T1000 (cell line): ENCODE measurements at regions not wholly inside any gene's neighbourhood (a gene's known extent, or its start where the extent isn't known, plus 50 kb on each side); places are given as distances from the start of the nearest gene placed in this dataset.
"Not testable (repeated sequence)": the region's sequence is repeated elsewhere in the genome, so short reads cannot be mapped to it uniquely, and the experiment has no call there.

Experiments used
- DNase-seq: peaks from one replicate; lab custom pipeline; 2025; ENCODE audit warnings: mixed read lengths; lab: John Stamatoyannopoulos, UW

DNA sequence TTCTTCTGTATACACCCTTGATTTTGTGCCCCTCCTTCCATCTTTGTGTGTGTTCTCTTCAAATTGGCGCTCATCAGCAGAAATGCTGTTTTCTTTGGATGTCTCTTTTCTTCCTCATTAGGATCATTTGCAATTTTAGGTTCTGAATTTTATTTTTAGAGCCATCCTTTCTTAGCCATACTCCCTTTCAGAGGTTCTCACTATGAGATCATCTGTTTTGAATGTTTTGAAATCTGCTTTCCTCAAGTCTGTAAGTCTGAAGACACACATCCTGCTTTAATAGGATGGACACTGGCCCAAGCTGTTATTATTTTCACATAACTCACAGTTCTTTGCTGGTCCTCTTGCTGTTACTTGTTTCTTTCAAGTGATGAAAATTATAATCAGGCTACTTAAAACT, 124.8 kb downstream of the BDH1 start:
- no peak for DNase-seq

DNA sequence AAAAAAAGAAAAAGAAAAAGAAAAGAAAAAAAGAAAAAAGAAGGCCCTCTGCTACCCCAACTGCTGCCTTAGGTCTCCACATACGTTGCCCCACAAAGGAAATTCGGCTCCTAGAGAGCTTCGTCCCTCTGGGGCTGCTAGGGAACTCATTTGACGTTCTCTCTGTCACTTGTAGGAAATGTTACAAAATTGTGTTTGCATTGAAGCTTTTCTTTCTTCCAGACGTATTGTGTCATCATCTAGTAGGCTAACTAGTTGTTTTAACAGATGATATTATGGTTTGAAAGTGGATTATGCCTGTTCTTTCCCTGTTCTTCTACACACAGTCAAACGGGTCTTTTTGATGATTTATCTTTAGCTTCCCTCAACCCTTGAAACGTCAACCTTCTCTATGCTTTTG, 125.3 kb downstream of the BDH1 start:
- DNase-seq, result no peak

- DNase-seq, result no peak
Measured at GRCh38 chr3:197428952-197429351, 126.8 kb downstream of the BDH1 start.

GRCh38 chr3:197428117-197428801, 127.5 kb downstream of the BDH1 start:
- no peak for DNase-seq

DNA sequence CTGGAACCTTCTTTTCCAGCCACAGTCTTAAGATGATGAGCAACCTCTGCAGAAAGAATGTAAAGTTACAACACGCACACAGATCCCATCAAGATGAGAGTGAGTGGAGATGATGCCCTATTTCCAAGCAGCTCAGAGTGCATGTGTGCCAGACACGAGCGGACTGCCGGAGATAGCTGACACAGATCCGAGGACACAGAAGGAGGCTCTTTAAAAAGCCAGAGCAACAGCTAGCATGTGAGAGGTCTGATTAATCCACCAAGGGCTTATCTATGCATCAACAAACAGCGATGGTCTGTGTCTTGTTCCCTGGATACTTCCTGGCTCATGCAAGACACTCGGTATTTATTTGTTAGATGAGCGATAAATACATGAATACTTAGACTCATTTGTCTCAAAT, 128.6 kb upstream of the DLG1 start:
- DNase-seq, result no peak

DNA sequence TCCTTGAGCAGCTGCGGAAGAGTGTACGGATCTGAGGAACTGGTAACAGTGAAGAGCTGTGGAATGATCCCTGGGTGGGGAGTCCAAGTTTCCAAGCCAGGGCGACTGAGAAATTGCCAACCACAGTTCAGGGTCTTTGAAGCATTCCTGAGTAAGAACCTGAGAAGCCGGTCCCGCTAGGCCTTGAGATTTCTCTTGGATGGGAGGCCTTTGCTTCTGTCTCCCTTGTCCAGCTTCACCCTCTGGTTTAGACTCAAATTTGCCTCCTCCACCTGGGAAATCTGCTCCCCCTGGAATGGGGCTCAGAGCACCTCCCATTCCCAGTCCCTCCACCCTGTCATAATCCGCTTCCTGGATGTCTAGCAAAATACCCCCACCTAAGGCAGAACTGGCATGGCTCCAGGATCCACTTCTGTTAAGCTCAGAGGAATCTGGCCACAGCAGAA, 127.7 kb upstream of the DLG1 start:
- no peak for DNase-seq

- DNase-seq, result no peak
Measured at GRCh38 chr3:197425485-197426120, 127.2 kb upstream of the DLG1 start.

DNA sequence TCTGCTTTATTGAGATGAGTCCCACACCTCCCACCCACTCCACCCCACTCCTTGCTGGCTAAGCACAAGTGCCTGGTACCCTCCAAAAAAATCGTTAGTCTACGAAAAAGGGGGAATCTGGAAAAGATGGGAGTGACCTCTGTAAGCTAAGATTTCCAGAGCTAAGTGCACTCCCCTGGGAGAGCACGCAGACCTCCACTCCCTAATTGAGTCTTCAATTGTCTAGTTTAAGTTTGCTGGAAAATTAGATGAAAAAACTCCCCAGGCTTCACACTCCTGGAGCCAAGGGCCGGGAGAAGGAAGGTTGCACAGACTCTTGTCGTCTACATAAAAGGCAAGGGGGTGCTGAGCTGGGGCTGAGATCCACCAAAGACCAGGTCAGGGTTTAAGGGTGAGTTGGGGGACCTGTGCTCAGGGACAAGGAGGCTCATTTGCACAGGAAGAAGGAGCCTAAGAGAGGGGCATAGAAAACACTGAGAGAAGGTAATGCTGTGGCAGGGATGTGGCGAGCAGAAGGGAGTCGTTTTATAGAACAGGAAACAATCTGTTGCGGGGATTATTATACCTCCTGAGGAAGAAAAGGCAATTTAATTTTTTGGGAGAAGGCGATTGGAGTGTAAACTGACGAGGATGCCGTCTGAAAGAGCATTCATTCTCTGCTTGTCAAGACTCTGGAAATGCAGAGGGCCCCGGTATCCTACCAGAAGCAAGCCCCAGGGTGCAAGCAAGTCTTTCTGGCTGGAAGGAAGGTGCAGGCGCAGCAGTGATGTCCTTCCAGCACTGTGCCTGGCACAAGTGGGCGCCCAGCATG, 126.5 kb upstream of the DLG1 start:
- DNase-seq, result no peak

GRCh38 chr3:197424266-197424665, 125.9 kb upstream of the DLG1 start:
- DNase-seq, result no peak

GRCh38 chr3:197423376-197423775, 125.0 kb upstream of the DLG1 start:
- no peak for DNase-seq

DNA sequence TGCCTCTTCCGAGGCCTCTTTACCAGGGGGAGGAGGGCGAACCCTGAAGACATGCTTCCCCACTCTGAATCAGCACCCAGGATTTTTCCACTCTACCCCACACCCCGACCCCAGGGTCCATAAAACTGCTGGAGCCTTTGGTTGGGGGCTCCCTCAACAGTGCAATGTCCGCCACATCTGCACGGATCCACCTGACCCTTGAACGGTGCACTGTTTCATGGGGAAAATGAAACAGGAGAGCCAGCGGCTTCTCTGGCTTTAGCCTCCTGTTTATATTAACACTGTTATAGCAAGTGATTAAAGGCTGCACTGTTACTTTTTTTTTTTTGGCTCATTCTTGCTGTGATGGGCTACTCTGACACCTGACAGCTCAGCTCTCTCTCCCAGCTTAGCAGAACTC, 124.1 kb upstream of the DLG1 start:
- no peak for DNase-seq

DNA sequence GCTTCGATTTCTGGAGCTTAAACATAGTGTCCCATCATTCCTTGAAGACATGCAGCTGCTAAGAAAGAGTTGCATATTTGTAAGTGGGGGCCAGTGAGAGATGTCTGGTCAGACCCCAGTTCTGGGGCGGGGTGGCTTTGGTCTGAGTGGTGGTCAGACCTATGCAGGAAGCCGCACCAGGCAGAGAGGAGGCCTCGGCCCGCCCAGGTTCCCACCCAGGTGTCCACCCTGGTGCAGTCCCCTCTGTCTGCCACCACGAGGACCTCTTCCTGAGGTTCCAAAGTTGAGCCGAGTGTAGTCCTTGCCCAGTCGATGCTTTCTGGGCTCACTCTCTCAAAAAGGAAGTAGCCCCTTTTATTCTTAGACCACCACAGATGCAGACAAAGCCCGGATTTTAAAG, 122.6 kb upstream of the DLG1 start:
- no peak for DNase-seq

- no peak for DNase-seq
Measured at GRCh38 chr3:197420566-197420965, 122.2 kb upstream of the DLG1 start.

GRCh38 chr3:197420115-197420514, 121.7 kb upstream of the DLG1 start:
- DNase-seq, result no peak

DNA sequence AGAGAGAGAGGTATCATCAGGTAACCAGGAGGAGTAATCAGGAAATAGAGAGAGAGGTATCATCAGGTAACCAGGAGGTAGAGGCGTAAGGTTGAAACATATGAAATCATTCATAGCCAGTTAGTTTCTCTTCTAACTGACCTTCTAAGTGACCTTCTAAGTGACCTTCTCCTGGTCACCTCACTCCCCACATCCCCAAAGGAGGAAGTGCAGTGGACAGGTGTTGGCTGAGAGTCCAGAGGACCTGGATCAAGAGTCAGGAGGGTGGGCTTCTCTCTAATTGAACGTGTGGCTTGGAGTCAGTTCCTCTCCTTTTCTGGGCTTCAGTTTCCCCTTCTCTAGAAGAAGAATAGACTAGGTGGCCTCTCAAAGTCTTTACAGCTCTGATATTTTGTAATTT, 121.3 kb upstream of the DLG1 start:
- DNase-seq, result no peak

- DNase-seq, result no peak
Measured at GRCh38 chr3:197417911-197418618, 119.7 kb upstream of the DLG1 start.

GRCh38 chr3:197417441-197417840, 119.0 kb upstream of the DLG1 start:
- DNase-seq, result no peak

DNA sequence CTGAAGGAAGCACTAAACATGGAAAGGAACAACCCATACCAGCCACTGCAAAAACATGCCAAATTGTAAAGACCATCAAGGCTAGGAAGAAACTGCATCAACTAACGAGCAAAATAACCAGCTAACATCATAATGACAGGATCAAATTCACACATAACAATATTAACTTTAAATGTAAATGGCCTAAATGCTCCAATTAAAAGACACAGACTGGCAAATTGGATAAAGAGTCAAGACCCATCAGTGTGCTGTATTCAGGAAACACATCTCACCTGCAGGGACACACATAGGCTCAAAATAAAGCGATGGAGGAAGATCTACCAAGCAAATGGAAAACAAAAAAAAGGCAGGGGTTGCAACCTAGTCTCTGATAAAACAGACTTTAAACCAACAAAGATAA, 113.5 kb upstream of the DLG1 start:
- DNase-seq, result not testable (repeated sequence)

DNA sequence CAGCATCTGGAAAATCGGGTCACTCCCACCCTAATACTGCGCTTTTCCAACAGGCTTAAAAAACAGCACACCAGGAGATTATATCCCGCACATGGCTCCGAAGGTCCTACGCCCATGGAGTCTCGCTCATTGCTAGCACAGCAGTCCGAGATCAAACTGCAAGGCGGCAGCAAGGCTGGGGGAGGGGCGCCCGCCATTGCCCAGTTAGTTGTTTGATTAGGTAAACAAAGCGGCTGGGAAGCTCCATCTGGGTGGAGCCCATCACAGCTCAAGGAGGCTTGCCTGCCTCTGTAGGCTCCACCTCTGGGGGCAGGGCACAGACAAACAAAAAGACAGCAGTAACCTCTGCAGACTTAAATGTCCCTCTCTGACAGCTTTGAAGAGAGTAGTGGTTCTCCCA, 111.8 kb upstream of the DLG1 start:
- not testable (repeated sequence) for DNase-seq

GRCh38 chr3:197408177-197408957, 110.0 kb upstream of the DLG1 start:
- no peak for DNase-seq

DNA sequence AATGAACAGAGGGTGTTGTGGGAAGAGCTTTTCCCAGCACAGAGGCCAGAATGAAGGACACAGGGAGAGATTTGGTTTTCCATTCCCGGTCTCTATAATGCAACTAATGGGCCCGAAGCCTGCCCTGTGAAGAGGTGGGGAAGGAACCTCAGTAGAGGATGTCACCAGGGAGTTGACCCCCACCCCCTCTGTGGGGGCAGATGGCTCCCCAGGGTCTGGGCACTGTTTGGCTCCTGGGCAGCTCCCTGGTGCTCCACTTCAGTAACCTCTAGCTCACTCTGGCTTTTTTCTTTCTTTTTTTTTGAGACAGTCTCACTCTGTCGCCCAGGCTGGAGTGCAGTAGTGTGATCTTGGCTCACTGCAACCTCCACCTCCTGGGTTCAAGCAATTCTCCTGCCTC, 109.1 kb upstream of the DLG1 start:
- no peak for DNase-seq

GRCh38 chr3:197407053-197407452, 108.6 kb upstream of the DLG1 start:
- DNase-seq, result no peak
